Kidney (tissue), 13 donors: ENCODE measurements at regions not wholly inside any gene's neighbourhood (a gene's known extent, or its start where the extent isn't known, plus 50 kb on each side); places are given as distances from the start of the nearest gene placed in this dataset.

ENCODE experiments used
- DNase-seq, 5 donors: peaks; one replicate each; pipeline ENCODE4 v3.0.0-alpha.2; 2013 to 2020
- FAIRE-seq: peaks from 2 replicates; lab custom pipeline; 2012; peaks lifted over from hg19 to GRCh38; lab: Jason Lieb, UNC
- H3K27ac ChIP-seq, 2 donors: one replicate each; pipeline ENCODE4 v1.7.0; 2013; ENCODE audit warnings: low read depth in 2 of 2, low read length in 2 of 2, inconsistent platforms in 1 of 2
- H3K27me3 ChIP-seq: one replicate; pipeline ENCODE4 v1.7.1; 2013; ENCODE audit warnings: low read length, inconsistent platforms; ENCODE audit not compliant: control insufficient read depth, insufficient read depth
- H3K36me3 ChIP-seq, 3 donors: one replicate each; pipeline versions ENCODE4 v1.7.0 to v1.7.1; 2013; ENCODE audit warnings: low read length in 3 of 3, control low read depth in 1 of 3, inconsistent platforms in 1 of 3; ENCODE audit not compliant: insufficient read depth in 3 of 3, control insufficient read depth in 2 of 3
- H3K4me1 ChIP-seq, 3 donors: one replicate each; pipeline versions ENCODE4 v1.7.0 to v1.7.1; 2013; ENCODE audit warnings: low read length in 3 of 3, inconsistent platforms in 1 of 3, low read depth in 1 of 3; ENCODE audit not compliant: control insufficient read depth in 2 of 3, insufficient read depth in 2 of 3
- H3K4me3 ChIP-seq, 3 donors: one replicate each; pipeline versions ENCODE4 v1.7.0 to v1.8.1; 2013; ENCODE audit warnings: low read length in 3 of 3, control low read depth in 1 of 3, inconsistent platforms in 1 of 3
- H3K9ac ChIP-seq, 3 donors: one replicate each; pipeline versions ENCODE4 v1.7.0 to v1.7.1; 2013; ENCODE audit warnings: low read length in 3 of 3, control low read depth in 1 of 3, inconsistent platforms in 1 of 3
- H3K9me3 ChIP-seq, 3 donors: one replicate each; pipeline versions ENCODE4 v1.7.0 to v1.7.1; 2013; ENCODE audit warnings: low read length in 3 of 3, control low read depth in 1 of 3, inconsistent platforms in 1 of 3; ENCODE audit not compliant: control insufficient read depth in 2 of 3, insufficient read depth in 1 of 3
- CTCF ChIP-seq: IDR thresholded peaks from 3 replicates; pipeline ENCODE4 v1.5.1; 2012; ENCODE audit warnings: mild to moderate bottlenecking, moderate library complexity, borderline replicate concordance; ENCODE audit not compliant: insufficient read depth; ENCODE audit errors: extremely low read depth
- intact Hi-C: fragments of 100-400 bp; cut with DNase I; formaldehyde crosslinking; loops from one replicate; pipeline ENCODE4 v1.11.1; 2022
- donor health status: control.
- donor health status: control.
- donor health status: control.
- donor health status: control.
- donor health status: control.
- donor health status: DM: yes; HTN: yes; CAD: no.
- donor health status: Normal renal cell carcinoma (clear cell type).

GRCh38 chr22:49034836-49035817 lies 792.5 kb downstream of the BRD1 start:
- TF ChIP-seq CTCF = no peak
- Histone ChIP-seq H3K4me3 (no peak overlapping the region), H3K36me3 (no peaks in the 10 kb centered on the region), H3K4me1 (no peaks in the 10 kb centered on the region), H3K27ac (no peak overlapping the region), H3K27me3 (no peaks in the 10 kb centered on the region), H3K9me3 (no peaks in the 10 kb centered on the region), H3K9ac (no peak overlapping the region)
- DNase-seq (peak in 1 of 5 donors; percentile 45), FAIRE-seq (no peak)
- intact Hi-C loops = no loop called here

- Histone ChIP-seq H3K4me1 (no peaks in the 10 kb centered on the region), H3K27me3 (no peaks in the 10 kb centered on the region), H3K9me3 (no peaks in the 10 kb centered on the region), H3K9ac (no peak overlapping the region), H3K4me3 (no peak overlapping the region), H3K36me3 (no peaks in the 10 kb centered on the region), H3K27ac (no peak overlapping the region)
- FAIRE-seq = no peak
- DNase-seq = peak in 1 of 5 donors; percentile 42
- intact Hi-C loops = no loop called here
- no peak for TF ChIP-seq CTCF
Measured at GRCh38 chr22:49033616-49034015, 794.1 kb downstream of the BRD1 start.

GRCh38 chr22:49032821-49033220 lies 794.9 kb downstream of the BRD1 start:
- intact Hi-C loops = no loop called here
- Histone ChIP-seq H3K27ac (no peak overlapping the region), H3K9ac (no peak overlapping the region), H3K9me3 (no peaks in the 10 kb centered on the region), H3K4me3 (no peak overlapping the region), H3K27me3 (no peaks in the 10 kb centered on the region), H3K36me3 (no peaks in the 10 kb centered on the region), H3K4me1 (no peaks in the 10 kb centered on the region)
- peak in 1 of 5 donors; percentile 53 for DNase-seq
- no peak for TF ChIP-seq CTCF
- FAIRE-seq = no peak
